Adrenal gland (tissue), 9 donors: ENCODE measurements at regions not wholly inside any gene's neighbourhood (a gene's known extent, or its start where the extent isn't known, plus 50 kb on each side); places are given as distances from the start of the nearest gene placed in this dataset.

Source experiments
- DNase-seq, 7 donors: peaks; one replicate each; pipeline ENCODE4 v3.0.0-alpha.2; 2019 to 2020
- H3K27ac ChIP-seq, 5 donors: fragments of 200-600 bp; sonication (generic) in 4 of 5; 1 replicate in 3 of 5; 2 replicates in 2 of 5; pipeline versions ENCODE4 v1.5.1 to v1.8.0; 2016 to 2020; ENCODE audit warnings: mild to moderate bottlenecking in 1 of 5
- H3K27me3 ChIP-seq: fragments of 200-600 bp; 2 replicates; pipeline ENCODE4 v1.8.0; 2021
- H3K36me3 ChIP-seq, 2 donors: fragments of 200-600 bp; replicated peaks in 1 of 2; 1 replicate in 1 of 2; 2 replicates in 1 of 2; pipeline versions ENCODE4 v1.5.1 to v1.8.0; 2018 to 2022
- H3K4me1 ChIP-seq, 2 donors: fragments of 200-600 bp; replicated peaks in 1 of 2; 1 replicate in 1 of 2; 2 replicates in 1 of 2; pipeline versions ENCODE4 v1.5.1 to v1.8.0; 2018 to 2021
- H3K4me3 ChIP-seq, 4 donors: fragments of 200-600 bp; sonication (generic) in 3 of 4; one replicate each; pipeline ENCODE4 v1.5.1; 2016 to 2018
- H3K9me3 ChIP-seq, 3 donors: fragments of 200-600 bp; sonication (generic) in 1 of 3; replicated peaks in 1 of 3; 1 replicate in 2 of 3; 2 replicates in 1 of 3; pipeline versions ENCODE4 v1.5.1 to v1.8.0; 2016 to 2021
- CTCF ChIP-seq, 6 experiments: fragments of 450-650 bp in 4 of 6; fragments of 200-600 bp in 2 of 6; sonication (generic) in 1 of 6; IDR thresholded peaks; 1 replicate in 5 of 6; 2 replicates in 1 of 6; pipeline versions ENCODE4 v1.5.1 to v1.8.0; 2016 to 2021; ENCODE audit warnings: antibody characterized with exemption in 6 of 6, mild to moderate bottlenecking in 2 of 6, moderate library complexity in 1 of 6
- POLR2A ChIP-seq, 2 donors: fragments of 450-650 bp; IDR thresholded peaks; one replicate each; pipeline ENCODE4 v1.6.1; 2017; ENCODE audit warnings: antibody characterized with exemption in 2 of 2, mild to moderate bottlenecking in 2 of 2, moderate library complexity in 1 of 2
- WGBS, 4 donors: extraction: QIAGEN DNeasy Blood & Tissue Kit in 2 of 4; methylation state at CpG; one replicate each; pipeline versions ENCODE4 v1.1.5 to v1.1.7; 2013 to 2017; 5-methylcytosine and 5-hydroxymethylcytosine counted together
- intact Hi-C, 2 donors: fragments of 100-400 bp; cut with DNase I; formaldehyde crosslinking; loops; one replicate each; pipeline versions ENCODE4 v1.14.1 to v1.15.0; 2022 to 2023
- donor health status: healthy with polysubstance abuse.
- donor health status: Bipolar disorder and iron deficiency.
- donor health status: DM: yes; HTN: yes; CAD: no.
- donor health status: DM: no; HTN: no; CAD: no.
- donor health status: DM: no; HTN: no; CAD: no.

DNA sequence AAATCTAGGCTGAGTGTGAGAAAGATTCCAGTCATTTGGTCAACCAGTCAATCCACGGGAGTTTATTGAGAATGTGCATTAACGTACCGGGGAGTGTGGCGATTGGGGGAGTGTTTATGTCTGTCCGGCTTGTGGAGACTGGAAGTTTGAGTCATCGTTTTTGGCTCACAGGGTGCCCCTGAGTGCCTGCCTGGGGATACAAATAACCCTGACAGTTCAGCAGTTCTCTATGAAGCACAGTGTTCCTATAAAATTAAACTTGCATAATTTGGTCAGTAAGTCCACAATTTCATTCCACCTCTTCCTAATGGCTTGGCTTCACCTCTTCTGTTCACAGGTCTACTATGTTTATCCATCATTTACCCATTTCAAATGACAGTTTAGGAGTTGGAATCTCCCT lies 72.6 kb upstream of the PLEKHG1 start:
- no peak overlapping the region for H3K4me3 ChIP-seq
- H3K27ac ChIP-seq = no peak overlapping the region
- peak in 1 of 7 donors; percentile 2 for DNase-seq
- H3K27me3 ChIP-seq = no peaks in the 10 kb centered on the region
- intact Hi-C loops = no loop called here
- no peaks in the 10 kb centered on the region for H3K4me1 ChIP-seq
- H3K36me3 ChIP-seq = no peaks in the 10 kb centered on the region
- WGBS, 4 donors = 61 to 81% (median 79%) methylated on average over 6 of the region's 6 CpGs
- no peaks in the 10 kb centered on the region for H3K9me3 ChIP-seq
- TF ChIP-seq CTCF (IDR thresholded peaks at IDR 0.05) = no peak
- no peak for TF ChIP-seq POLR2A (IDR thresholded peaks at IDR 0.05)

- H3K27me3 ChIP-seq = no peaks in the 10 kb centered on the region
- no peak overlapping the region for H3K4me3 ChIP-seq
- 27 to 40% (median 35%) methylated on average over 11 of the region's 11 CpGs for WGBS, 4 donors
- H3K27ac ChIP-seq = peak overlapping the region in 1 of 5 donors; percentile 3
- no peaks in the 10 kb centered on the region for H3K4me1 ChIP-seq
- intact Hi-C loops = no loop called here
- no peak for TF ChIP-seq POLR2A (IDR thresholded peaks at IDR 0.05)
- no peak for TF ChIP-seq CTCF (IDR thresholded peaks at IDR 0.05)
- H3K9me3 ChIP-seq = no peaks in the 10 kb centered on the region
- peak in 6 of 7 donors; percentile 22 to 65 (median 28) for DNase-seq
- no peaks in the 10 kb centered on the region for H3K36me3 ChIP-seq
Measured at GRCh38 chr6:150528648-150529285, 70.9 kb upstream of the PLEKHG1 start.

GRCh38 chr6:150529646-150530045 lies 70.0 kb upstream of the PLEKHG1 start:
- Histone ChIP-seq H3K27me3 (no peaks in the 10 kb centered on the region), H3K36me3 (no peaks in the 10 kb centered on the region), H3K9me3 (no peaks in the 10 kb centered on the region), H3K27ac (no peak overlapping the region), H3K4me1 (no peaks in the 10 kb centered on the region), H3K4me3 (no peak overlapping the region)
- no peak for TF ChIP-seq POLR2A (IDR thresholded peaks at IDR 0.05)
- WGBS, 4 donors = 85 to 92% (median 89%) methylated on average over 3 of the region's 3 CpGs
- intact Hi-C loops = no loop called here
- no peak for DNase-seq

- TF ChIP-seq POLR2A (IDR thresholded peaks at IDR 0.05) = no peak
- no peak for TF ChIP-seq CTCF (IDR thresholded peaks at IDR 0.05)
- WGBS, 4 donors = 80 to 89% (median 84%) methylated on average over 1 of the region's 1 CpG
- intact Hi-C loops = no loop called here
Measured at GRCh38 chr6:150531957-150532356, 67.7 kb upstream of the PLEKHG1 start.

GRCh38 chr6:150534553-150534952 lies 65.1 kb upstream of the PLEKHG1 start:
- intact Hi-C loops = no loop called here
- Histone ChIP-seq H3K4me1 (no peaks in the 10 kb centered on the region), H3K36me3 (no peaks in the 10 kb centered on the region), H3K9me3 (no peaks in the 10 kb centered on the region), H3K27ac (no peak overlapping the region), H3K27me3 (no peaks in the 10 kb centered on the region), H3K4me3 (no peak overlapping the region)
- TF ChIP-seq CTCF (IDR thresholded peaks at IDR 0.05) (no peak), POLR2A (IDR thresholded peaks at IDR 0.05) (no peak)
- DNase-seq = no peak
- 75 to 85% (median 82%) methylated on average over 4 to 5 of the region's 5 CpGs for WGBS, 4 donors

More at GRCh38 chr6:150531957-150532356, 67.7 kb upstream of the PLEKHG1 start:
- Histone ChIP-seq H3K27me3 (no peaks in the 10 kb centered on the region), H3K4me1 (no peaks in the 10 kb centered on the region), H3K9me3 (no peaks in the 10 kb centered on the region), H3K4me3 (no peak overlapping the region), H3K27ac (no peak overlapping the region), H3K36me3 (no peaks in the 10 kb centered on the region)
- no peak for DNase-seq
